ENCODE measurements at regions not wholly inside any gene's neighbourhood (a gene's known extent, or its start where the extent isn't known, plus 50 kb on each side); places are given as distances from the start of the nearest gene placed in this dataset.

DNA sequence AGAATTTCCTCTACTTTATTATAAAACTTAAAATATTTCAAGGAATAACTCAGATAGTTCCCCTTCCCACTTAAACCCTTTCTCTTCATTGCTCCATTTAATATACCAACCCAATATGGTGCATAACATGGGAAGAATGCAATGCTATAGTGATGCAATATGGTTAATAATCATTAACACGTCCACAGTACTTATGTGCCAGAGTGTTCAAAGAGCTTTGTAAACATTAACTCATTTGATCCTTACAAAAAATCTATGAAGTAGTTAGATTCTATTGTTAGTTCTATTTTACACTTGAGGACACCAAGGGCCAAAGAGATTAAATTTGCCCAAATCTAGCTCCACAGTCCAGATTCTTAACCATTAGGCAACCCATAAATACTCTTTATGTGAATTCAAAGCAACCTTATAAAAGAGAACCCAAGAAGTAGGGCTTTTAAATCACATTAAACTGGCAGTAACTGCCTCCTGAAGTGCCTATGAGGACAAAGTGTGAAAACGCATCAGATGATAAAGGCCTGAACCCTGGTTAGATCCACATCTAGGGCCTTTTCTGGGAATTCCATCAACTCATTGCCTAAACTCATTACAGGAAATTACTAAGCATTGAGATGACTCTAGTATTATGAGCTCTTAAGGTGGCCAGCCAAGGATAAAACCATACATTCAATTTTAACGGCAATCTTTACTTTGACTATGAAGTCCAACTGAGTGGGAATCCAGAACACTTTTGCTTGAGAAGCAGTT is 94.3 kb downstream of the AREG start:
- no peaks in the 10 kb centered on the region; the same call in none of the 2 replicates for H3K4me1 Mint-ChIP-seq
- H3K4me3 Mint-ChIP-seq, result no peak overlapping the region
- POLR2A ChIA-PET, result no interaction called here
- H3K27ac Mint-ChIP-seq, result no peak overlapping the region
- H3K9me3 Mint-ChIP-seq, result no peaks in the 10 kb centered on the region
- DNase-seq (ENCODE audit: low spot score) (no peak), ATAC-seq (no peak)
- CTCF ChIA-PET, result no interaction called here
- no peak for TF ChIP-seq FOXK1 (CRISPR knock-in tag; IDR thresholded peaks at IDR 0.05)
- TF ChIP-seq, protein P1, sequence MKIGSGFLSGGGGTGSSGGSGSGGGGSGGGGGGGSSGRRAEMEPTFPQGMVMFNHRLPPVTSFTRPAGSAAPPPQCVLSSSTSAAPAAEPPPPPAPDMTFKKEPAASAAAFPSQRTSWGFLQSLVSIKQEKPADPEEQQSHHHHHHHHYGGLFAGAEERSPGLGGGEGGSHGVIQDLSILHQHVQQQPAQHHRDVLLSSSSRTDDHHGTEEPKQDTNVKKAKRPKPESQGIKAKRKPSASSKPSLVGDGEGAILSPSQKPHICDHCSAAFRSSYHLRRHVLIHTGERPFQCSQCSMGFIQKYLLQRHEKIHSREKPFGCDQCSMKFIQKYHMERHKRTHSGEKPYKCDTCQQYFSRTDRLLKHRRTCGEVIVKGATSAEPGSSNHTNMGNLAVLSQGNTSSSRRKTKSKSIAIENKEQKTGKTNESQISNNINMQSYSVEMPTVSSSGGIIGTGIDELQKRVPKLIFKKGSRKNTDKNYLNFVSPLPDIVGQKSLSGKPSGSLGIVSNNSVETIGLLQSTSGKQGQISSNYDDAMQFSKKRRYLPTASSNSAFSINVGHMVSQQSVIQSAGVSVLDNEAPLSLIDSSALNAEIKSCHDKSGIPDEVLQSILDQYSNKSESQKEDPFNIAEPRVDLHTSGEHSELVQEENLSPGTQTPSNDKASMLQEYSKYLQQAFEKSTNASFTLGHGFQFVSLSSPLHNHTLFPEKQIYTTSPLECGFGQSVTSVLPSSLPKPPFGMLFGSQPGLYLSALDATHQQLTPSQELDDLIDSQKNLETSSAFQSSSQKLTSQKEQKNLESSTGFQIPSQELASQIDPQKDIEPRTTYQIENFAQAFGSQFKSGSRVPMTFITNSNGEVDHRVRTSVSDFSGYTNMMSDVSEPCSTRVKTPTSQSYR (CRISPR knock-in tag; IDR thresholded peaks at IDR 0.05), result no peak
- TF ChIP-seq, protein P2, sequence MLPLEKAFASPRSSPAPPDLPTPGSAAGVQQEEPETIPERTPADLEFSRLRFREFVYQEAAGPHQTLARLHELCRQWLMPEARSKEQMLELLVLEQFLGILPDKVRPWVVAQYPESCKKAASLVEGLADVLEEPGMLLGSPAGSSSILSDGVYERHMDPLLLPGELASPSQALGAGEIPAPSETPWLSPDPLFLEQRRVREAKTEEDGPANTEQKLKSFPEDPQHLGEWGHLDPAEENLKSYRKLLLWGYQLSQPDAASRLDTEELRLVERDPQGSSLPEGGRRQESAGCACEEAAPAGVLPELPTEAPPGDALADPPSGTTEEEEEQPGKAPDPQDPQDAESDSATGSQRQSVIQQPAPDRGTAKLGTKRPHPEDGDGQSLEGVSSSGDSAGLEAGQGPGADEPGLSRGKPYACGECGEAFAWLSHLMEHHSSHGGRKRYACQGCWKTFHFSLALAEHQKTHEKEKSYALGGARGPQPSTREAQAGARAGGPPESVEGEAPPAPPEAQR (CRISPR knock-in tag; IDR thresholded peaks at IDR 0.05), result no peak
- TF ChIP-seq CREB1 (CRISPR knock-in tag; IDR thresholded peaks at IDR 0.05), result no peak
- TF ChIP-seq TEAD4 (CRISPR knock-in tag; IDR thresholded peaks at IDR 0.05), result no peak
- no peak for TF ChIP-seq MYBL2 (CRISPR knock-in tag; IDR thresholded peaks at IDR 0.05)
- no peak for TF ChIP-seq NR2C2 (CRISPR knock-in tag; IDR thresholded peaks at IDR 0.05)
- no peak for TF ChIP-seq JAZF1 (CRISPR knock-in tag; IDR thresholded peaks at IDR 0.05)
- TF ChIP-seq, protein P3, sequence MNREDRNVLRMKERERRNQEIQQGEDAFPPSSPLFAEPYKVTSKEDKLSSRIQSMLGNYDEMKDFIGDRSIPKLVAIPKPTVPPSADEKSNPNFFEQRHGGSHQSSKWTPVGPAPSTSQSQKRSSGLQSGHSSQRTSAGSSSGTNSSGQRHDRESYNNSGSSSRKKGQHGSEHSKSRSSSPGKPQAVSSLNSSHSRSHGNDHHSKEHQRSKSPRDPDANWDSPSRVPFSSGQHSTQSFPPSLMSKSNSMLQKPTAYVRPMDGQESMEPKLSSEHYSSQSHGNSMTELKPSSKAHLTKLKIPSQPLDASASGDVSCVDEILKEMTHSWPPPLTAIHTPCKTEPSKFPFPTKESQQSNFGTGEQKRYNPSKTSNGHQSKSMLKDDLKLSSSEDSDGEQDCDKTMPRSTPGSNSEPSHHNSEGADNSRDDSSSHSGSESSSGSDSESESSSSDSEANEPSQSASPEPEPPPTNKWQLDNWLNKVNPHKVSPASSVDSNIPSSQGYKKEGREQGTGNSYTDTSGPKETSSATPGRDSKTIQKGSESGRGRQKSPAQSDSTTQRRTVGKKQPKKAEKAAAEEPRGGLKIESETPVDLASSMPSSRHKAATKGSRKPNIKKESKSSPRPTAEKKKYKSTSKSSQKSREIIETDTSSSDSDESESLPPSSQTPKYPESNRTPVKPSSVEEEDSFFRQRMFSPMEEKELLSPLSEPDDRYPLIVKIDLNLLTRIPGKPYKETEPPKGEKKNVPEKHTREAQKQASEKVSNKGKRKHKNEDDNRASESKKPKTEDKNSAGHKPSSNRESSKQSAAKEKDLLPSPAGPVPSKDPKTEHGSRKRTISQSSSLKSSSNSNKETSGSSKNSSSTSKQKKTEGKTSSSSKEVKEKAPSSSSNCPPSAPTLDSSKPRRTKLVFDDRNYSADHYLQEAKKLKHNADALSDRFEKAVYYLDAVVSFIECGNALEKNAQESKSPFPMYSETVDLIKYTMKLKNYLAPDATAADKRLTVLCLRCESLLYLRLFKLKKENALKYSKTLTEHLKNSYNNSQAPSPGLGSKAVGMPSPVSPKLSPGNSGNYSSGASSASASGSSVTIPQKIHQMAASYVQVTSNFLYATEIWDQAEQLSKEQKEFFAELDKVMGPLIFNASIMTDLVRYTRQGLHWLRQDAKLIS (CRISPR knock-in tag; IDR thresholded peaks at IDR 0.05; ENCODE audit: borderline replicate concordance), result no peak
- no peaks in the 10 kb centered on the region for H3K27me3 Mint-ChIP-seq (ENCODE audit: low read depth)
- no peaks in the 10 kb centered on the region for H3K36me3 Mint-ChIP-seq

DNA sequence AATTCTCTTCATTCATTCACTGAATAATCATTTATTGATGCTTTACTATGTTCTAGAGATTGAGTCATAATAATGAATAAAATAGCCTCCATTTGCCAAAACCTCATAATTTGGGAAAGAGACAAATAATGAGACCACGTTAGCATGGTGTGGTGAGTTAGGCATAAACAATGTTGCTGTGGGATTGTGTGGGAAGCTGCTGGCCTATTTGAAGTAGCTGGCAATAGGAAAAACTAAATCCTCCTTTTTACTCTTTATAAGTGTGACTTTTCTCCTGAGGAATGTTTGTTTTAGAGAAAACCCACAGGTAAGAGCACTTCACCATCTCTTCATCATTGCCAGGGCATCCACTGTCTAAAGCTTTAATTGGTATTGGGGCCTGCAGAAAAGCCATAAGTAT is 95.3 kb downstream of the AREG start:
- POLR2A ChIA-PET, result no interaction called here
- DNase-seq (ENCODE audit: low spot score), result no peak
- no peaks in the 10 kb centered on the region for H3K27me3 Mint-ChIP-seq (ENCODE audit: low read depth)
- H3K27ac Mint-ChIP-seq, result no peak overlapping the region
- ATAC-seq, result no peak
- no peaks in the 10 kb centered on the region for H3K9me3 Mint-ChIP-seq
- H3K4me1 Mint-ChIP-seq, result no peaks in the 10 kb centered on the region; the same call in none of the 2 replicates
- CTCF ChIA-PET, result interaction anchor here (1.7 kb wide), 1 partner anchor 83 kb away, joined by 3 read pairs; no protein-coding TSS in a partner anchor
- no peak for TF ChIP-seq SMAD4 (CRISPR knock-in tag; IDR thresholded peaks at IDR 0.05)
- TF ChIP-seq TCF7 (CRISPR knock-in tag; IDR thresholded peaks at IDR 0.05; ENCODE audit: low read depth), result no peak
- H3K4me3 Mint-ChIP-seq, result no peak overlapping the region
- no peaks in the 10 kb centered on the region for H3K36me3 Mint-ChIP-seq

DNA sequence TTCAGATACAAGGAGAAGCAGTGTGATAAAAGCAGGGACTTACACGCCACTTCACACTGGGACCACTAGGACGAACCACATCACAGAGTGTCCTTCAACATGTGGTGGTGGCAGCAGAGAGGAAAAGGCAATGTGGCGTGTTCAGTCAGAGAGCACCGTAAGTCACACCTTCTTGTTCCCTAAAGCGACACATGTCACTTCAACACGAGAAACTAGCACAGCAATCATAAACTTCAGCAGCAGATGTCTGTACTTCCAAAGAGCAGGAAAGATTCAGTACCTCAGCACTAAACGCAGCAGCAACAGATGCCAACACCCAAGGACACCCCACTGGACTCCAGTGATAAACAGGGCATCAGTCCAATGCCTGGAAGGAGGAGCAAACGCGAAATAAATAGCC is 96.7 kb downstream of the AREG start:
- no peak for ATAC-seq
- TF ChIP-seq ZNF263 (CRISPR knock-in tag; IDR thresholded peaks at IDR 0.05; ENCODE audit: low read depth) (no peak), NFYB (CRISPR knock-in tag; conservative IDR thresholded peaks at IDR 0.05; ENCODE audit: low read depth) (no peak), ZNF423 (CRISPR knock-in tag; IDR thresholded peaks at IDR 0.05) (no peak), TEAD4 (CRISPR knock-in tag; IDR thresholded peaks at IDR 0.05) (no peak), ZNF416 (CRISPR knock-in tag; IDR thresholded peaks at IDR 0.05) (no peak), GTF2I (CRISPR knock-in tag; conservative IDR thresholded peaks at IDR 0.05) (no peak)
- TF ChIP-seq, protein P4, sequence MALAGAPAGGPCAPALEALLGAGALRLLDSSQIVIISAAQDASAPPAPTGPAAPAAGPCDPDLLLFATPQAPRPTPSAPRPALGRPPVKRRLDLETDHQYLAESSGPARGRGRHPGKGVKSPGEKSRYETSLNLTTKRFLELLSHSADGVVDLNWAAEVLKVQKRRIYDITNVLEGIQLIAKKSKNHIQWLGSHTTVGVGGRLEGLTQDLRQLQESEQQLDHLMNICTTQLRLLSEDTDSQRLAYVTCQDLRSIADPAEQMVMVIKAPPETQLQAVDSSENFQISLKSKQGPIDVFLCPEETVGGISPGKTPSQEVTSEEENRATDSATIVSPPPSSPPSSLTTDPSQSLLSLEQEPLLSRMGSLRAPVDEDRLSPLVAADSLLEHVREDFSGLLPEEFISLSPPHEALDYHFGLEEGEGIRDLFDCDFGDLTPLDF (CRISPR knock-in tag; IDR thresholded peaks at IDR 0.05), result no peak
- TF ChIP-seq, protein P5, sequence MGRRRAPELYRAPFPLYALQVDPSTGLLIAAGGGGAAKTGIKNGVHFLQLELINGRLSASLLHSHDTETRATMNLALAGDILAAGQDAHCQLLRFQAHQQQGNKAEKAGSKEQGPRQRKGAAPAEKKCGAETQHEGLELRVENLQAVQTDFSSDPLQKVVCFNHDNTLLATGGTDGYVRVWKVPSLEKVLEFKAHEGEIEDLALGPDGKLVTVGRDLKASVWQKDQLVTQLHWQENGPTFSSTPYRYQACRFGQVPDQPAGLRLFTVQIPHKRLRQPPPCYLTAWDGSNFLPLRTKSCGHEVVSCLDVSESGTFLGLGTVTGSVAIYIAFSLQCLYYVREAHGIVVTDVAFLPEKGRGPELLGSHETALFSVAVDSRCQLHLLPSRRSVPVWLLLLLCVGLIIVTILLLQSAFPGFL (CRISPR knock-in tag; IDR thresholded peaks at IDR 0.05; ENCODE audit: borderline replicate concordance), result no peak
- TF ChIP-seq, protein P6, sequence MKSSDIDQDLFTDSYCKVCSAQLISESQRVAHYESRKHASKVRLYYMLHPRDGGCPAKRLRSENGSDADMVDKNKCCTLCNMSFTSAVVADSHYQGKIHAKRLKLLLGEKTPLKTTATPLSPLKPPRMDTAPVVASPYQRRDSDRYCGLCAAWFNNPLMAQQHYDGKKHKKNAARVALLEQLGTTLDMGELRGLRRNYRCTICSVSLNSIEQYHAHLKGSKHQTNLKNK (CRISPR knock-in tag; IDR thresholded peaks at IDR 0.05), result no peak
- TF ChIP-seq, protein P7, sequence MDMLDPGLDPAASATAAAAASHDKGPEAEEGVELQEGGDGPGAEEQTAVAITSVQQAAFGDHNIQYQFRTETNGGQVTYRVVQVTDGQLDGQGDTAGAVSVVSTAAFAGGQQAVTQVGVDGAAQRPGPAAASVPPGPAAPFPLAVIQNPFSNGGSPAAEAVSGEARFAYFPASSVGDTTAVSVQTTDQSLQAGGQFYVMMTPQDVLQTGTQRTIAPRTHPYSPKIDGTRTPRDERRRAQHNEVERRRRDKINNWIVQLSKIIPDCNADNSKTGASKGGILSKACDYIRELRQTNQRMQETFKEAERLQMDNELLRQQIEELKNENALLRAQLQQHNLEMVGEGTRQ (CRISPR knock-in tag; IDR thresholded peaks at IDR 0.05), result no peak

More for the DNA sequence above, 96.7 kb downstream of the AREG start:
- Mint-ChIP-seq H3K9me3 (no peaks in the 10 kb centered on the region), H3K27me3 (ENCODE audit: low read depth) (no peaks in the 10 kb centered on the region), H3K36me3 (no peaks in the 10 kb centered on the region), H3K27ac (no peak overlapping the region; the same call in 1 of the 2 replicates), H3K4me1 (peaks cover 8% of the 10 kb centered on the region), H3K4me3 (no peak overlapping the region)
- CTCF ChIA-PET, result interaction anchor here (1.7 to 1.8 kb wide), 2 partner anchors 10 to 82 kb away, joined by 3 to 7 read pairs; no protein-coding TSS in a partner anchor
- no peak for DNase-seq (ENCODE audit: low spot score)
- POLR2A ChIA-PET, result no interaction called here
